K562 (cell line): ENCODE measurements at regions not wholly inside any gene's neighbourhood (a gene's known extent, or its start where the extent isn't known, plus 50 kb on each side); places are given as distances from the start of the nearest gene placed in this dataset.

Source experiments
- ATAC-seq: fragments of 200-7000 bp; cut with Tn5 transposase; 3 replicates; pipeline ENCODE4 v1.9.1; 2020; ENCODE audit warnings: moderate library complexity
- BruUV-seq: library from RNA; stranded (reverse); fragments of 400-500 nt; replicated peaks from 2 replicates; lab custom pipeline; 2021; lab: Mats Ljungman, UMichigan
- CTCF ChIA-PET: fragments of 300-600 bp; formaldehyde crosslinking; extraction: SDS; loops from one replicate; lab custom pipeline; 2021; ENCODE audit warnings: low intra/inter-chr PET ratio; lab: Yijun Ruan, JAX
- POLR2A ChIA-PET: fragments of 300-600, 350-650 bp; sonication (Branson Sonifier 250); formaldehyde crosslinking; extraction: SDS; loops from one replicate; lab custom pipeline; 2021; ENCODE audit warnings: antibody characterized with exemption, inconsistent platforms; lab: Yijun Ruan, JAX
- DNase-seq, 4 experiments: peaks; one replicate each; pipeline versions ENCODE4 v3.0.0 to v3.0.0-alpha.2; 2011 to 2018; ENCODE audit warnings: low spot score in 3 of 4, mixed read lengths in 3 of 4; ENCODE audit errors: extremely low read depth in 1 of 4
- FAIRE-seq: peaks from 2 replicates; lab custom pipeline; 2011; peaks lifted over from hg19 to GRCh38; lab: Jason Lieb, UNC
- H2AFZ ChIP-seq: 2 replicates; pipeline ENCODE4 v1.6.0; 2011; ENCODE audit warnings: low read depth, low read length, control low read depth, inconsistent platforms
- H3K27ac ChIP-seq: fragments of 200-600 bp; 3 replicates; pipeline ENCODE4 v1.8.0; 2011; ENCODE audit warnings: low read depth, mild to moderate bottlenecking, control low read depth, inconsistent platforms, low read length, moderate library complexity, mixed read lengths; ENCODE audit errors: extremely low read depth
- H3K27me3 ChIP-seq, 2 experiments: fragments of 300-600 bp in 1 of 2; 2 replicates in 1 of 2; 3 replicates in 1 of 2; pipeline versions ENCODE4 v1.6.0 to v1.8.0; 2011; ENCODE audit warnings: inconsistent platforms in 2 of 2, low read length in 2 of 2, mild to moderate bottlenecking in 1 of 2, mixed read lengths in 1 of 2, moderate library complexity in 1 of 2; ENCODE audit not compliant: control insufficient read depth in 2 of 2, insufficient read depth in 2 of 2
- H3K36me3 ChIP-seq: fragments of 300-600 bp; 3 replicates; pipeline ENCODE4 v1.8.0; 2011; ENCODE audit warnings: mild to moderate bottlenecking, low read length, inconsistent platforms; ENCODE audit not compliant: control insufficient read depth, insufficient read depth
- H3K4me1 ChIP-seq, 2 experiments: fragments of 200-600 bp in 1 of 2; replicated peaks in 1 of 2; 2 replicates in 1 of 2; 3 replicates in 1 of 2; pipeline versions ENCODE4 v1.5.1 to v1.8.0; 2011; ENCODE audit warnings: inconsistent platforms in 2 of 2, low read length in 2 of 2, mild to moderate bottlenecking in 1 of 2, mixed read lengths in 1 of 2, moderate library complexity in 1 of 2; ENCODE audit not compliant: control insufficient read depth in 2 of 2, insufficient read depth in 2 of 2
- H3K4me2 ChIP-seq: 2 replicates; pipeline ENCODE4 v1.6.1; 2011; ENCODE audit warnings: low read length, control low read depth, inconsistent platforms, mixed read lengths; ENCODE audit not compliant: insufficient read depth
- H3K4me3 ChIP-seq: fragments of 200-600 bp; sonication (generic), shearing (Covaris generic); 2 replicates; pipeline ENCODE4 v1.5.1; 2016; ENCODE audit warnings: control low read depth, inconsistent platforms
- H3K79me2 ChIP-seq: fragments of 200-600 bp; 3 replicates; pipeline ENCODE4 v1.8.0; 2011; ENCODE audit warnings: low read length, inconsistent platforms; ENCODE audit not compliant: control insufficient read depth, insufficient read depth
- H3K9ac ChIP-seq, 2 experiments: 2 replicates each; pipeline versions ENCODE4 v1.6.0 to v1.6.1; 2011; ENCODE audit warnings: low read depth in 2 of 2, low read length in 2 of 2, control low read depth in 1 of 2, inconsistent platforms in 1 of 2, mild to moderate bottlenecking in 1 of 2, mixed read lengths in 1 of 2; ENCODE audit not compliant: insufficient read depth in 1 of 2
- H3K9me1 ChIP-seq: one replicate; pipeline ENCODE4 v1.6.0; 2011; ENCODE audit warnings: inconsistent platforms, mild to moderate bottlenecking, low read length, moderate library complexity; ENCODE audit not compliant: control insufficient read depth, insufficient read depth
- H3K9me3 ChIP-seq: replicated peaks from 2 replicates; pipeline ENCODE4 v1.5.1; 2011; ENCODE audit warnings: low read depth, low read length, inconsistent platforms; ENCODE audit not compliant: control insufficient read depth, insufficient read depth
- H4K20me1 ChIP-seq: replicated peaks from 2 replicates; pipeline ENCODE4 v1.6.1; 2011; ENCODE audit warnings: low read length, inconsistent platforms, mixed read lengths; ENCODE audit not compliant: control insufficient read depth, insufficient read depth
- ARNT ChIP-seq, 2 experiments: fragments of 450-650 bp; IDR thresholded peaks; 2 replicates each; pipeline ENCODE4 v1.6.1; 2016; ENCODE audit warnings: mild to moderate bottlenecking in 1 of 2
- POU5F1 ChIP-seq: fragments of 150-350 bp; IDR thresholded peaks from 2 replicates; pipeline ENCODE4 v1.6.1; 2014; ENCODE audit warnings: borderline replicate concordance, low read length, low read depth, mild to moderate bottlenecking; ENCODE audit not compliant: partially characterized antibody
- REST ChIP-seq, 2 experiments: fragments of 450-650 bp; formaldehyde crosslinking in 1 of 2; IDR thresholded peaks; 2 replicates each; pipeline versions ENCODE4 v1.4.0 to v1.6.1; 2014 to 2020; ENCODE audit warnings: mild to moderate bottlenecking in 2 of 2, borderline replicate concordance in 1 of 2, low read depth in 1 of 2
- TRIM25 ChIP-seq: fragments of 450-650 bp; IDR thresholded peaks from 2 replicates; pipeline ENCODE4 v1.7.0; 2016; ENCODE audit warnings: borderline replicate concordance
- ZNF586 ChIP-seq: fragments of 450-650 bp; formaldehyde crosslinking; conservative IDR thresholded peaks from 2 replicates; pipeline ENCODE4 v1.4.0; 2020; ENCODE audit warnings: mild to moderate bottlenecking, moderate library complexity
- WGBS: fragments of 100-300 bp; shearing (Covaris generic); methylation state at CpG from one replicate; pipeline ENCODE4 v1.1.6; 2016; ENCODE audit warnings: low coverage, mixed read lengths; ENCODE audit not compliant: insufficient coverage; ENCODE audit errors: missing lambda C conversion rate; 5-methylcytosine and 5-hydroxymethylcytosine counted together
- in situ Hi-C: fragments of 300-500 bp; cut with MboI; formaldehyde crosslinking; loops from 4 replicates; pipeline ENCODE4 v1.15.0; 2018; ENCODE audit warnings: inconsistent platforms, mixed read lengths
- intact Hi-C: fragments of 100-400 bp; cut with micrococcal nuclease; formaldehyde crosslinking; loops from 2 replicates; pipeline ENCODE4 v1.14.2; 2022

GRCh38 chr12:76631741-76632140 lies 72.2 kb upstream of the OSBPL8 start:
- H3K36me3 ChIP-seq = no peaks in the 10 kb centered on the region
- POLR2A ChIA-PET = no interaction called here
- no peak overlapping the region for H3K4me2 ChIP-seq
- H3K4me1 ChIP-seq = peaks cover 8 to 27% of the 10 kb centered on the region in 2 experiments; a peak in 4 of 5 replicates
- no peaks in the 10 kb centered on the region for H3K9me3 ChIP-seq
- no peak overlapping the region for H3K4me3 ChIP-seq
- H3K9ac ChIP-seq = no peak overlapping the region
- no peak for TF ChIP-seq ARNT (IDR thresholded peaks at IDR 0.05)
- TF ChIP-seq POU5F1 = no peak
- no peak for TF ChIP-seq ZNF586
- TF ChIP-seq TRIM25 = no peak
- no peak for TF ChIP-seq REST (IDR thresholded peaks at IDR 0.05; ENCODE audit: borderline replicate concordance)
- no peak for TF ChIP-seq REST (CRISPR knock-in tag; IDR thresholded peaks at IDR 0.05; ENCODE audit: low read depth)
- no peaks in the 10 kb centered on the region for H3K9me1 ChIP-seq
- no peaks in the 10 kb centered on the region for H4K20me1 ChIP-seq
- intact Hi-C loops = loop anchor here (2.0 to 5.0 kb wide), 2 partner anchors 56 to 159 kb away; no protein-coding TSS in a partner anchor
- H3K27ac ChIP-seq = no peak overlapping the region
- CTCF ChIA-PET = interaction anchor here (1.3 to 2.1 kb wide), 2 partner anchors 159 to 296 kb away, joined by 3 to 13 read pairs; no protein-coding TSS in a partner anchor
- H2AFZ ChIP-seq = no peak overlapping the region
- in situ Hi-C loops = no loop called here
- DNase-seq = no peak
- WGBS = 16% methylated on average over 2 of the region's 2 CpGs
- no TSS peak for BruUV-seq
- no peak for ATAC-seq
- H3K79me2 ChIP-seq = no peaks in the 10 kb centered on the region
- FAIRE-seq = no peak
- H3K27me3 ChIP-seq = no peaks in the 10 kb centered on the region
